Activated naive CD8-positive, alpha-beta T cell treated with anti-CD3 and anti-CD28 coated beads, Interleukin-2, amount 10 ng/mL, durations not matched to agents 7 days and 5 days (primary cell): ENCODE measurements at regions not wholly inside any gene's neighbourhood (a gene's known extent, or its start where the extent isn't known, plus 50 kb on each side); places are given as distances from the start of the nearest gene placed in this dataset.
"Not testable (repeated sequence)": the region's sequence is repeated elsewhere in the genome, so short reads cannot be mapped to it uniquely, and the experiment has no call there.

Source experiments
- ATAC-seq: fragments of 150-1000 bp; cut with Tn5 transposase; one replicate; pipeline ENCODE4 v1.10.0; 2021; ENCODE audit warnings: low read depth, moderate library complexity
- POLR2A ChIA-PET: fragments of 350-600 bp; sonication (Branson Sonifier 250); formaldehyde crosslinking; loops from one replicate; lab custom pipeline; 2021; ENCODE audit warnings: antibody characterized with exemption; lab: Charles Lee
- DNase-seq: peaks from one replicate; pipeline ENCODE4 v3.0.0; 2021
- H3K27ac Mint-ChIP-seq: one replicate; pipeline ENCODE4 v1.8.0; 2022; ENCODE audit warnings: mild to moderate bottlenecking, mixed read lengths
- H3K27me3 Mint-ChIP-seq: one replicate; pipeline ENCODE4 v1.8.0; 2022; ENCODE audit warnings: mild to moderate bottlenecking, moderate library complexity, mixed read lengths
- H3K36me3 Mint-ChIP-seq: one replicate; pipeline ENCODE4 v1.8.0; 2021; ENCODE audit warnings: mild to moderate bottlenecking, mixed read lengths
- H3K4me1 Mint-ChIP-seq: one replicate; pipeline ENCODE4 v1.8.0; 2021; ENCODE audit warnings: mixed read lengths
- H3K4me3 Mint-ChIP-seq: one replicate; pipeline ENCODE4 v1.8.0; 2022; ENCODE audit warnings: mild to moderate bottlenecking, moderate library complexity, mixed read lengths
- H3K9me3 Mint-ChIP-seq: one replicate; pipeline ENCODE4 v1.8.0; 2021; ENCODE audit warnings: mixed read lengths

DNA sequence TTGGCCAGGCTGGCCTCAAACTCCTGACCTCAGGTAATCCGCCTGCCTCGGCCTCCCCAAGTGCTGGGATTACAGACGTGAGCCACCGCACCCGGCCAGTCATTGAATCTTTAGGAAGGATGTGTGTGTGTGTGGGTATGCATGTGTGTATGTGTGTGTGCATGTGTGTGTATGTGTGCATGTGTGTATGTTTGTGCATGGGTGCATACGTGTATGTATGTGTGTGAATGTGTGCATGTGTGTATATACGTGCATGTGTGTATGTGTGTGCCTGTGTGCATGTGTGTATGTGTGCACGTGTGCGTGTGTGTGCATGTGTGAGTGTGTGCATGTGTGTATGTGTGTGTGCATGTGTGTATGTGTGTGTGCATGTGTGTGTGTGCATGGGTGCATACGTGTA, 120.1 kb upstream of the SHH start:
- H3K9me3 Mint-ChIP-seq, POLR2A ChIA-PET, H3K4me3 Mint-ChIP-seq, H3K27me3 Mint-ChIP-seq, H3K36me3 Mint-ChIP-seq, H3K4me1 Mint-ChIP-seq, H3K27ac Mint-ChIP-seq, ATAC-seq, DNase-seq: not testable (repeated sequence)

GRCh38 chr7:155931396-155932085, 119.3 kb upstream of the SHH start:
- H3K9me3 Mint-ChIP-seq = peaks cover 8% of the 10 kb centered on the region
- POLR2A ChIA-PET = no interaction called here
- ATAC-seq (no peak), DNase-seq (no peak)
- H3K27ac Mint-ChIP-seq = no peak overlapping the region
- no peaks in the 10 kb centered on the region for H3K36me3 Mint-ChIP-seq
- no peaks in the 10 kb centered on the region for H3K4me1 Mint-ChIP-seq
- no peak overlapping the region for H3K4me3 Mint-ChIP-seq
- peaks cover 4% of the 10 kb centered on the region for H3K27me3 Mint-ChIP-seq

GRCh38 chr7:155930527-155930926, 118.3 kb upstream of the SHH start:
- H3K27me3 Mint-ChIP-seq = peaks cover 4% of the 10 kb centered on the region
- no peaks in the 10 kb centered on the region for H3K4me1 Mint-ChIP-seq
- POLR2A ChIA-PET = no interaction called here
- no peak overlapping the region for H3K4me3 Mint-ChIP-seq
- no peaks in the 10 kb centered on the region for H3K36me3 Mint-ChIP-seq
- ATAC-seq (no peak), DNase-seq (no peak)
- H3K27ac Mint-ChIP-seq = no peak overlapping the region
- H3K9me3 Mint-ChIP-seq = peaks cover 8% of the 10 kb centered on the region

DNA sequence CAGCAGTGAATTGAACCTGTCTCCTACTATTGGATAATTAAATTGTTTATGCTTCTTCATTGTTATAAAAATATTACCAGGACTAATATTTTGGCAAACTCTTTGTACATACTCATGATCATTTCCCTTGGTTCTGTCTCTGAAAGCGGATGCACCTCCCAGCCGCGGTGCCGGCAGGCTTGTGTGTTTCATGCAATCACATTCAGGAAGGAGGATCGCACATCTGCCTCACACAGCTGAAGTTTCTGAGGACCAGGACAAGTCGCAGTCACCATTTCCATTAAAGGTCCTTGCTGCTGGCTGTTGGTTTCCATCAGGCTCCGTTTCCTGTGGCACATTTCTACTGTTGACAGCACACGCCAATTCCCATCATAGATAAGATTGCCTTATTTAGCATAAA, 117.8 kb upstream of the SHH start:
- no peak overlapping the region for H3K27ac Mint-ChIP-seq
- POLR2A ChIA-PET = no interaction called here
- no peaks in the 10 kb centered on the region for H3K36me3 Mint-ChIP-seq
- DNase-seq (no peak), ATAC-seq (no peak)
- no peaks in the 10 kb centered on the region for H3K4me1 Mint-ChIP-seq
- H3K27me3 Mint-ChIP-seq = peaks cover 4% of the 10 kb centered on the region
- peaks cover 8% of the 10 kb centered on the region for H3K9me3 Mint-ChIP-seq
- H3K4me3 Mint-ChIP-seq = no peak overlapping the region

DNA sequence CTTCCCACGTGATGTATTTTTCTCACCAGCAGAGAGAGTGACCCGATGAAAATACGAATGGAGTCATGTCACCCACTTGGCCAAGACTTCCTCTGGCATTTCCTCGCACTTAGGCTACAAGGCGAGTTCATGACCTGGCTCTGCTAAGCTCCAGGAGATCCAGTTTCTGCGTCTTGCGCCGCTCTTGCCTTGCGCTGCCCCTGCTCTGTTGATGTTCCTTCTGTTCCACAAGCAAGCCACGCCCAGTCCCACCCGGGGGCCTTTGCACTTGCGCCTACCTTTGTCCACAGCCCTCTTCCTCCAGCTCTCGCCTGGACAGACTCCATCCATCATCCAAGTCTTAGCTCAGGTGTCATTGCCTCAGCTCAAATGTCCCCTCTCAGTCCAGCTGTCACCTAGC, 116.3 kb upstream of the SHH start:
- no peaks in the 10 kb centered on the region for H3K4me1 Mint-ChIP-seq
- H3K27me3 Mint-ChIP-seq = peaks cover 8% of the 10 kb centered on the region
- no peak overlapping the region for H3K27ac Mint-ChIP-seq
- peaks cover 5% of the 10 kb centered on the region for H3K9me3 Mint-ChIP-seq
- no peak for DNase-seq
- no peaks in the 10 kb centered on the region for H3K36me3 Mint-ChIP-seq
- no peak for ATAC-seq
- POLR2A ChIA-PET = no interaction called here
- no peak overlapping the region for H3K4me3 Mint-ChIP-seq

GRCh38 chr7:155927905-155928304, 115.6 kb upstream of the SHH start:
- Mint-ChIP-seq H3K4me1 (no peaks in the 10 kb centered on the region), H3K36me3 (no peaks in the 10 kb centered on the region), H3K4me3 (no peak overlapping the region), H3K27me3 (peaks cover 8% of the 10 kb centered on the region), H3K27ac (no peak overlapping the region), H3K9me3 (peaks cover 4% of the 10 kb centered on the region)
- DNase-seq (no peak), ATAC-seq (no peak)
- POLR2A ChIA-PET = no interaction called here

GRCh38 chr7:155925682-155926081, 113.4 kb upstream of the SHH start:
- DNase-seq = no peak
- POLR2A ChIA-PET = no interaction called here
- ATAC-seq = no peak
- peaks cover 2% of the 10 kb centered on the region for H3K9me3 Mint-ChIP-seq
- no peak overlapping the region for H3K4me3 Mint-ChIP-seq
- H3K27ac Mint-ChIP-seq = no peak overlapping the region
- no peaks in the 10 kb centered on the region for H3K4me1 Mint-ChIP-seq
- H3K27me3 Mint-ChIP-seq = peaks cover 6% of the 10 kb centered on the region
- no peaks in the 10 kb centered on the region for H3K36me3 Mint-ChIP-seq

GRCh38 chr7:155922067-155922816, 110.0 kb upstream of the SHH start:
- no peak overlapping the region for H3K4me3 Mint-ChIP-seq
- H3K9me3 Mint-ChIP-seq = peaks cover 3% of the 10 kb centered on the region
- no peak for ATAC-seq
- no peak overlapping the region for H3K27ac Mint-ChIP-seq
- POLR2A ChIA-PET = interaction anchor here (0.6 kb wide), 1 partner anchor 1114 kb away, joined by 3 read pairs; no protein-coding TSS in a partner anchor
- DNase-seq = no peak
- H3K4me1 Mint-ChIP-seq = no peaks in the 10 kb centered on the region
- no peaks in the 10 kb centered on the region for H3K36me3 Mint-ChIP-seq
- H3K27me3 Mint-ChIP-seq = peaks cover 4% of the 10 kb centered on the region

GRCh38 chr7:155921804-155922066, 109.5 kb upstream of the SHH start:
- POLR2A ChIA-PET = interaction anchor here (0.6 kb wide), 1 partner anchor 1114 kb away, joined by 3 read pairs; no protein-coding TSS in a partner anchor
- Mint-ChIP-seq H3K9me3 (peaks cover 3% of the 10 kb centered on the region), H3K36me3 (no peaks in the 10 kb centered on the region), H3K27me3 (peaks cover 4% of the 10 kb centered on the region), H3K27ac (no peak overlapping the region), H3K4me1 (no peaks in the 10 kb centered on the region), H3K4me3 (no peak overlapping the region)
- no peak for DNase-seq
- ATAC-seq = no peak

DNA sequence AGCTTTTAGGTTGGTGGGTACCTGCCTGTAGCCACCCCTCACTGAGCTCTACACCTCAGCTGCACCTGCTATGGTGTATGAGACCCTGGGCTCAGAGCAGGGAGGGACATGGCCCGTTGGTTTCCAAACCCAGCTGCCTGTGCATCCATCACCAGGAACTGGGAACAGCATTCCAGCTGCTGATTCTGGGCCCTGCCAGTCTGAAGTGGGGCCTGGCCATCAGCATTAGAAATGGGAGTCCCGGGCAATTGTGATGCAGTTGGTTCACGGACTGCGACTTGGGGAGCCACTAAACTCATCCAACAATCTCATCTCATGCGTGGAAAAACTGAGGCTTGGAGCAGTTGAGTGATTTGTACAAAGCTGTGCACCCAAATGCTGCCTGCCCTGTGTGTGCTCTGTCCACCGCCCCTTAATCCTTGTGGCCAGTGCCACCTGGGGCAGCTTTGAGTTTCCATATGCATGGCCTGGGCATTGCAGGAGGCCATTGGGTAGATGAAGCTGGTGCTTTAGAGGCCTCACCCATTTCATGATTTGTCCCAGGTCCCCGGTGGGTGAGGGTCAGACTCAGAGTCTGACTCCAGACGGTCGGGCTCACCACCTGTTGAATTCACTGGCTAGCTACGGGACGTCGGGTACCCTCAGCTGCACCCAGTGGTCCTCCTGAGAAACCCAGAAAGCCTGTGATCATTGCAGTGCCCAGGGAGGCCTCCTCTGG, 109.0 kb upstream of the SHH start:
- no peak for DNase-seq
- no peak overlapping the region for H3K4me3 Mint-ChIP-seq
- POLR2A ChIA-PET = interaction anchor here (0.6 kb wide), 1 partner anchor 1115 kb away, joined by 3 read pairs; no protein-coding TSS in a partner anchor
- no peaks in the 10 kb centered on the region for H3K4me1 Mint-ChIP-seq
- H3K27ac Mint-ChIP-seq = no peak overlapping the region
- ATAC-seq = no peak
- H3K9me3 Mint-ChIP-seq = peaks cover 3% of the 10 kb centered on the region
- no peaks in the 10 kb centered on the region for H3K36me3 Mint-ChIP-seq
- peaks cover 4% of the 10 kb centered on the region for H3K27me3 Mint-ChIP-seq

DNA sequence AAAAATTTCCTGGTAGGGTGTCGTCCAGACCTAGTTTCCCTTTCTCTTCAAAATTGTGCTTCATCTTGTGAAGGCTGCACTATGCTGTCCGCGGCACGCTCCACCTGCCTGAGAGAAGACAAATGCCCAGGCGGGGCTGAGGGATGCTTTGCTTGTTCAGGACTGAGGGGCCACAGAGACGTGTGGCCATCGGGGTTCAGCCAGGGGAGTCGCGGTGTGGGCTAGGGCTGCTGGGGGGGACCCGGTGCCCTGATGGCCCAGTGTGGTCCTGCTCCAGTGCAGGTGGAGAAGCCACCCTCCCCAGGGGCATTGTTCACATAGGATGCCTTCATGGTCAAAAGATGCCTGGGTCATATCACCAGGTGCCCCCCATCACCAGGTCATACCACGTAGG, 107.8 kb upstream of the SHH start:
- Mint-ChIP-seq H3K9me3 (peaks cover 3% of the 10 kb centered on the region), H3K27me3 (peaks cover 4% of the 10 kb centered on the region), H3K27ac (no peak overlapping the region), H3K4me1 (no peaks in the 10 kb centered on the region), H3K36me3 (no peaks in the 10 kb centered on the region), H3K4me3 (no peak overlapping the region)
- POLR2A ChIA-PET = no interaction called here
- DNase-seq (no peak), ATAC-seq (no peak)

DNA sequence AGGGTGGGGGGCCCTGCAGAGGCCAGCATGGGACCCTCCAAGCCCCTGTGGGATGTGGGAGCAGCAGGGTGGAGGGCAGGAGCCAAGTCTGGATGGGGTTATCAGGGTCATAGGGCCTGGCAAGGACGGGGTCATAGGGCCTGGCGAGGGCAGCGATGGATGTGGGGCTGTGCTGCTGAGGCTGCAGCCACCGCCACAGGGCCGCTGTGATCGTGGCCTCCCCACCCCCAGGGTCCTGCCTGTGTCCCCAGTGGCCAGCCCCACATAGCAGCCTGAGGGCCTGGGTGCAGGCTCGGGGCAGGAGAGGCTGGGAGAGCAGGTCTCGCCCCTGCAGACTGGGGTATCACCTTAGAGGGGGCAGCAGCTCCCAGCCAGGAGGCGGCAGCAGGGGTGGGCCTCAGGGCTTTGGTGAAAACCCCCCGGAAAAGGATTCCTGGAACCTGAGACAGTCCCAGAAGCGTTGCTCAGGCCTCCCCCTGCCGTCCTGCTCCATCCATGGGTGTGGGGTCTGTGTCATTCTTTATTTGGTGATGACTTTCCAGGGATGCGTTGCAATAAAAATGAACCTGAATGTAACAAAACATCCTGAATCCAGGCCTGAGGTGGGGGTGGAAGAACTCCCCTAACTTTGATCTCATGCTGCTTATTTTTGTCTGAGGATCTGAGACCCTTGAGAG, 107.3 kb upstream of the SHH start:
- ATAC-seq (no peak), DNase-seq (no peak)
- H3K27me3 Mint-ChIP-seq = no peaks in the 10 kb centered on the region
- no peak overlapping the region for H3K27ac Mint-ChIP-seq
- H3K4me3 Mint-ChIP-seq = no peak overlapping the region
- no peaks in the 10 kb centered on the region for H3K36me3 Mint-ChIP-seq
- no peaks in the 10 kb centered on the region for H3K4me1 Mint-ChIP-seq
- POLR2A ChIA-PET = no interaction called here
- H3K9me3 Mint-ChIP-seq = peaks cover 3% of the 10 kb centered on the region

DNA sequence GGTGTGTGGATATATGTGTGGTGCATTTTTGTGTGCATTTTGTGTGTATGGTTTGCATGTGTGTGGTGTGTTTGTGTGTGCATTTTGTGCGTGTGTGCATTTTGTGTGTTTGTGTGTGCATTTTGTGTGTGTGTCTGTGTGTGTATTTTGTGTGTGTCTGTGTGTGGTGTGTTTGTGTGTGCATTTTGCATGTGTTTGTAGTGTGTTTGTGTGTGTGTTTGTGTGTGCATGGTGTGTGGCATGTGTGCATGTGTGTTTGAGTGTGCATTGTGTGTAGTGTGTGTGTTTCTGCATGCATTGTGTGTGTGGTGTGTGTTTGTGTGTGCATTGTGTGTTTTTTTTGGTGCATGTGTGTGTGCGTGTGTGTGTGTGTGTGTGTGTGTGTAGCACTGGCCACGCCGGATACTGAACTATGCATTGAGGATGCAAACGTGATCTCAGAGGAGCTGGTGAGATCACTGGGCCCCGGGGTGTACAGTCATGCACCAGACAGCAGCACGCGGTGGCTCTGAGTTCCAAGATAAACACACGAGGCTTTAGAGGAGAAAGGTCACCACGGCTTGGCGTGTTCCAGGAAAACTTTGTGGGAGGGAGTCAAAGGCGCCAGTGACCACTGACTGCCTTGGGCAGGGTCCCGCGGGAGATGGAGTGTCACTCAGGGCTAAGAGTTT, 106.6 kb upstream of the SHH start:
- H3K36me3 Mint-ChIP-seq = no peaks in the 10 kb centered on the region
- POLR2A ChIA-PET = no interaction called here
- ATAC-seq (no peak), DNase-seq (no peak)
- no peaks in the 10 kb centered on the region for H3K27me3 Mint-ChIP-seq
- H3K27ac Mint-ChIP-seq = peak overlapping the region; percentile 0
- H3K4me3 Mint-ChIP-seq = no peak overlapping the region
- peaks cover 3% of the 10 kb centered on the region for H3K9me3 Mint-ChIP-seq
- H3K4me1 Mint-ChIP-seq = no peaks in the 10 kb centered on the region
